ENCODE measurements at regions not wholly inside any gene's neighbourhood (a gene's known extent, or its start where the extent isn't known, plus 50 kb on each side); places are given as distances from the start of the nearest gene placed in this dataset.

- DNase-seq (ENCODE audit: low read depth): no peak
These were observed 408.1 kb upstream of the ADGRL2 start for GRCh38 chr1:81392526-81393226.

GRCh38 chr1:81391125-81391828, 409.5 kb upstream of the ADGRL2 start:
- DNase-seq (ENCODE audit: low read depth): no peak

- DNase-seq (ENCODE audit: low read depth): no peak
These were observed 412.3 kb upstream of the ADGRL2 start for GRCh38 chr1:81388435-81388834.

GRCh38 chr1:81387446-81387845, 413.3 kb upstream of the ADGRL2 start:
- DNase-seq (ENCODE audit: low read depth): no peak

GRCh38 chr1:81382561-81382960, 418.2 kb upstream of the ADGRL2 start:
- DNase-seq (ENCODE audit: low read depth): no peak

- no peak for DNase-seq (ENCODE audit: low read depth)
These were observed 418.9 kb upstream of the ADGRL2 start for GRCh38 chr1:81381881-81382280.

GRCh38 chr1:81380436-81380835, 420.3 kb upstream of the ADGRL2 start:
- no peak for DNase-seq (ENCODE audit: low read depth)

GRCh38 chr1:81379430-81379829, 421.3 kb upstream of the ADGRL2 start:
- no peak for DNase-seq (ENCODE audit: low read depth)

- DNase-seq (ENCODE audit: low read depth): no peak
These were observed 423.3 kb upstream of the ADGRL2 start for GRCh38 chr1:81377406-81377805.

- DNase-seq (ENCODE audit: low read depth): no peak
These were observed 424.7 kb upstream of the ADGRL2 start for GRCh38 chr1:81375884-81376548.

- DNase-seq (ENCODE audit: low read depth): no peak
These were observed 426.3 kb upstream of the ADGRL2 start for GRCh38 chr1:81374481-81374880.

- DNase-seq (ENCODE audit: low read depth): no peak
These were observed 428.9 kb upstream of the ADGRL2 start for GRCh38 chr1:81371864-81372263.

GRCh38 chr1:81369833-81370232, 430.9 kb upstream of the ADGRL2 start:
- DNase-seq (ENCODE audit: low read depth): no peak

GRCh38 chr1:81366173-81366572, 434.6 kb upstream of the ADGRL2 start:
- peak; percentile 10 for DNase-seq (ENCODE audit: low read depth)

GRCh38 chr1:81364088-81364487, 436.6 kb upstream of the ADGRL2 start:
- no peak for DNase-seq (ENCODE audit: low read depth)

GRCh38 chr1:81358151-81358550, 442.6 kb upstream of the ADGRL2 start:
- DNase-seq (ENCODE audit: low read depth): no peak

- no peak for DNase-seq (ENCODE audit: low read depth)
These were observed 448.9 kb upstream of the ADGRL2 start for GRCh38 chr1:81351864-81352263.

- DNase-seq (ENCODE audit: low read depth): no peak
These were observed 451.4 kb upstream of the ADGRL2 start for GRCh38 chr1:81349194-81349965.

GRCh38 chr1:81345110-81345509, 455.6 kb upstream of the ADGRL2 start:
- no peak for DNase-seq (ENCODE audit: low read depth)

GRCh38 chr1:81340239-81340638, 460.5 kb upstream of the ADGRL2 start:
- no peak for DNase-seq (ENCODE audit: low read depth)

GRCh38 chr1:81337226-81337625, 463.5 kb upstream of the ADGRL2 start:
- DNase-seq (ENCODE audit: low read depth): no peak

GRCh38 chr1:81335876-81336275, 464.9 kb upstream of the ADGRL2 start:
- no peak for DNase-seq (ENCODE audit: low read depth)

Data from stromal cell of bone marrow (primary cell).